ENCODE measurements at regions not wholly inside any gene's neighbourhood (a gene's known extent, or its start where the extent isn't known, plus 50 kb on each side); places are given as distances from the start of the nearest gene placed in this dataset.

DNA sequence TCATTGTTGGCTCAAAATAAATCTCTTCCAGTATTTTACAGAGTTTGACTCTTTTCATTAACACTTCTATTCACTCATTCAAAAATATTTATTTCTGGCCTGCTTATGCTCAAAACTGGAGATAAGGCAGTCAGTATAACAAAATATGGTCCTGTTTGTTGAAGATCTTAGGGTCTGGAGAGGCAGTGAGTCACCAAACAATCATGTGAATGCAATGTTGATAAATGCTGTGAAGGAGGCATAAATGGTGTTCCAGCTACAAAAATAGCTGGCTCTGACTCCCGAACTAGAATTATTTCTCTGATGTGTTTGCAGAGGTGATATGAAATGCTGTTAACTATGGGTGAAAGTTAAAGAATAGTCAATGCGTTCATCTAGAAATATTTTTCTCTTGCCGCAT lies 390.6 kb downstream of the AASDHPPT start:
- no peak for TF ChIP-seq ZFX (IDR thresholded peaks at IDR 0.05; ENCODE audit: borderline replicate concordance)
- TF ChIP-seq, protein P1, sequence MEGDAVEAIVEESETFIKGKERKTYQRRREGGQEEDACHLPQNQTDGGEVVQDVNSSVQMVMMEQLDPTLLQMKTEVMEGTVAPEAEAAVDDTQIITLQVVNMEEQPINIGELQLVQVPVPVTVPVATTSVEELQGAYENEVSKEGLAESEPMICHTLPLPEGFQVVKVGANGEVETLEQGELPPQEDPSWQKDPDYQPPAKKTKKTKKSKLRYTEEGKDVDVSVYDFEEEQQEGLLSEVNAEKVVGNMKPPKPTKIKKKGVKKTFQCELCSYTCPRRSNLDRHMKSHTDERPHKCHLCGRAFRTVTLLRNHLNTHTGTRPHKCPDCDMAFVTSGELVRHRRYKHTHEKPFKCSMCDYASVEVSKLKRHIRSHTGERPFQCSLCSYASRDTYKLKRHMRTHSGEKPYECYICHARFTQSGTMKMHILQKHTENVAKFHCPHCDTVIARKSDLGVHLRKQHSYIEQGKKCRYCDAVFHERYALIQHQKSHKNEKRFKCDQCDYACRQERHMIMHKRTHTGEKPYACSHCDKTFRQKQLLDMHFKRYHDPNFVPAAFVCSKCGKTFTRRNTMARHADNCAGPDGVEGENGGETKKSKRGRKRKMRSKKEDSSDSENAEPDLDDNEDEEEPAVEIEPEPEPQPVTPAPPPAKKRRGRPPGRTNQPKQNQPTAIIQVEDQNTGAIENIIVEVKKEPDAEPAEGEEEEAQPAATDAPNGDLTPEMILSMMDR (IDR thresholded peaks at IDR 0.05) = no peak
- no peak overlapping the region for H3K27ac ChIP-seq

DNA sequence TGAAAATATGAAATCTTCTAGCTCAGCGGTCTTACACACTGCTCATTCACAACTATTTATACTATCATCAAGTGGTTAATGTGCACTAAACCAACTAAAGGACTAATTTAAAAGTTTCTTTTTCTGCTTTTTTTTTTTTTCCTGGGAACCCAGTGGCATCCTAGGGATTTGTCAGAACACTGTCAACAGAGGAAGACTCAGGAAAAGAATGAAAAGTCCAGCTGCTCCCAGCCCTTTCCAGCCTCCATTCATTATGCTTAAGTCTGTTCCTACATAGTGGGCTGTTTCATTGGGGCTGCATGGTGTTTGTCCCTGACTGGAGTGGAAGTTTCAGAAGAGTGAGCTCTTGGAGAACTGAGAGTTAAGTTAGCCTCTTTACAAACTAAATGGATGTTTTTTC lies 391.1 kb downstream of the AASDHPPT start:
- no peak overlapping the region for H3K27ac ChIP-seq
- no peak for TF ChIP-seq ZFX (IDR thresholded peaks at IDR 0.05; ENCODE audit: borderline replicate concordance)
- TF ChIP-seq, protein P1 (IDR thresholded peaks at IDR 0.05) = no peak

- no peak overlapping the region for H3K27ac ChIP-seq
- TF ChIP-seq ZFX (IDR thresholded peaks at IDR 0.05; ENCODE audit: borderline replicate concordance) = no peak
- TF ChIP-seq, protein P1 (IDR thresholded peaks at IDR 0.05) = no peak
Measured at GRCh38 chr11:106470230-106470629, 392.8 kb downstream of the AASDHPPT start.

DNA sequence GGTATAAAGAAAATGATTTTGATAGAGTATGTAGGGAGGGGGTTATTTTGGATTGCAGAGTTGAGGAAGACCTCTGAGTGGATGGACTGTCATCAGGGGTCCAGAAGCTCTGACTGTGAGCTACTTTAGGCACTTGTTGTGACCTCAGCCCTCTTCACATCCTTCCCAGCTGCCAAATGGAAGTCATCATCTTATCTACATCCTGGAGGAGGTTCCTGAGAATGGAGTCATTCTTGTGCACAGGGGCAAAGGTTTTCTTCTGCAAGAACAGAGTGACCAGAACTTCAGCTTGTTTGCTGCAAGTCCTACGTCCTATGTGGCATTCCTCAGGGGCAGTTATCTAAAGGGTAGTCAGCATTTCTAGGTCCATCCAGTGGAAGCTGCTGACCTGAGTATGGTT lies 393.8 kb downstream of the AASDHPPT start:
- TF ChIP-seq ZFX (IDR thresholded peaks at IDR 0.05; ENCODE audit: borderline replicate concordance) = no peak
- TF ChIP-seq, protein P1 (IDR thresholded peaks at IDR 0.05) = no peak
- H3K27ac ChIP-seq = no peak overlapping the region

DNA sequence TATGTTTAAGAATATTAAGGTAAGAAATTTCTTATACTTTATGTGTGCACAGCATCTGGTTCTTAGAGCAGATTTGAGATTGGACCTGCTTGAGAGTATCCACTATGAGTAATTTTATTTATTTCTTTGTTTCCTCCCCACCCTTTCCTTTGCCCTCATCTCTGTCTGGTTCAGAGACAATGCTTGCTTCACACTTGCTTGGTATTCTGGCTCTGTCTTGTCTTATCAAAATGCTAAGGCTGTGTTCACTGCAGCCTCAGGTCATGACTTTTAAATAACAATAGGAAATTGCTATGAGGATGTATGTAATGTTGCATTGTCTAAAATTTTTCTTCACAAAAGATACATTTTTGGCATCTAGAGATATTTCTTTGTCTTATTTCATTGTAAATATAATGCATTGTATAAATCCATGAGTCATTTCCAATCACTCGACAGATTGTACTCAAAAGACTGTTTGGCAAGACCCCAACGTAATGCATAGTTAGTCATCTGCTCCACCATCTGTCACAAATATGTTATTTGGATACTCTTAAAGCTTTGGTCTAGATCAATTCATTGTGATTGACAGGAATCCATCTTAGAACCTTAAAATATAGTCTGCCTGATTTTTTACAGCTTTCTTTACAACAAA lies 395.7 kb downstream of the AASDHPPT start:
- no peak for TF ChIP-seq ZFX (IDR thresholded peaks at IDR 0.05; ENCODE audit: borderline replicate concordance)
- TF ChIP-seq, protein P1 (IDR thresholded peaks at IDR 0.05) = no peak
- H3K27ac ChIP-seq = no peak overlapping the region

DNA sequence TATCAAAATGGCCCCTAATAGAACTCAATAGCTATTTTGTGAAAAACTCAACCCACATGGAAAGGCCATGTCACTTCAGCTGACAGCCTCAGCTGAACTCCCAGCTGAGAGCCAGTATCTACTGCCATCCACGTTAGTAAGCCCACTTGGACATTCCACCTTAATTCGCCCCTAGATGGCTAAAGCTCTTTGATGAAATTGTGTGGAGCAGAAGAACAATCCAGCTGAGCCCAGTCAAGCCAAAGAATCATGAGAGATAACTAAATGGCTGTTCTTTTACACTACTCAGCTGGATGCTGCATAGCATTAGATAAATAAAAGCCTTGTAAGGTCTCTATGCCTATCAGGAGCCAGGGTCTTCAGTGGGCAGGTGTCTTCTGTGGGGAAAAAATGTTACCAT lies 396.8 kb downstream of the AASDHPPT start:
- H3K27ac ChIP-seq = no peak overlapping the region
- TF ChIP-seq, protein P1 (IDR thresholded peaks at IDR 0.05) = no peak
- no peak for TF ChIP-seq ZFX (IDR thresholded peaks at IDR 0.05; ENCODE audit: borderline replicate concordance)

DNA sequence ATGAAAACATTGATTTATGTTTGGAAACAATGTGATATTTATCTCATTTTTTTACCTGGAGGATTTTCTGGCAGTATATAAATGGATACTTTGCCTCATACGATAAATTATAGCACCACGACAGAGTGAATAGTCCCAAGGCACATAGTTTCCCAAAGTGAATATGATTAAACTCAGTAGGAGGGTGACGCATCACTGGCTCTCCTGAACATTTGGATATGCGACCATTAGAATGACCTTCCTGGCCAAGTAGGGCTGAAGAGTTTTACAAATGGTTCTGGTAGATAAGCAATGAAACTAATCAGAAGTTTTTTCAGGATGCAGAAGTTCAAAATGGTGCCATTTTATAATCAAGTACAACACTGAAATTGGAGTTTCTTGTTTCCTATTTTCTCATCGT lies 397.7 kb downstream of the AASDHPPT start:
- no peak overlapping the region for H3K27ac ChIP-seq
- TF ChIP-seq ZFX (IDR thresholded peaks at IDR 0.05; ENCODE audit: borderline replicate concordance) = no peak
- TF ChIP-seq, protein P1 (IDR thresholded peaks at IDR 0.05) = no peak

All from 22Rv1 (cell line).